NCI-H2171 treated with DMSO at 0.1 percent for 48 hours (cell line): ENCODE measurements at regions not wholly inside any gene's neighbourhood (a gene's known extent, or its start where the extent isn't known, plus 50 kb on each side); places are given as distances from the start of the nearest gene placed in this dataset.
"Not testable (repeated sequence)": the region's sequence is repeated elsewhere in the genome, so short reads cannot be mapped to it uniquely, and the experiment has no call there.

Experiments
- DNase-seq: peaks from one replicate; lab custom pipeline; 2025; lab: John Stamatoyannopoulos, UW

DNA sequence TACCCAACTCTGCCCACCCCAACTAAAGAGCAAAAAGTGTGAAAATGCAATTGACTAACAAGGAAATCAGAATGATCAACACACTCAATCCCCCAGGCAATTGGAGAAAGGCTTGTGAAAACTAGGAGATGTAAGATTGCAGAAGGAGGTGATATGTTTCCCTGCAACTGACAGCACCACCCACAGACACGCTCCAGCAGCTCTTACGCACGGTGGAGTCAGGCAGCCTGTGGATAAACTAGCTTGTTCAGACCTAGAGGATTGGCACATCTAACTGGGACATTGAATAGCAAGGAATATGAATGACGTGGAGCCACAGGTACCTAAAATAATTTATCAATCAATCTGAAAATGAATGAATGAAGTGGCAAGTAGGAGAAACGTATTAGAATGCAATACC, 125.7 kb upstream of the MYO3A start:
- DNase-seq, result no peak

DNA sequence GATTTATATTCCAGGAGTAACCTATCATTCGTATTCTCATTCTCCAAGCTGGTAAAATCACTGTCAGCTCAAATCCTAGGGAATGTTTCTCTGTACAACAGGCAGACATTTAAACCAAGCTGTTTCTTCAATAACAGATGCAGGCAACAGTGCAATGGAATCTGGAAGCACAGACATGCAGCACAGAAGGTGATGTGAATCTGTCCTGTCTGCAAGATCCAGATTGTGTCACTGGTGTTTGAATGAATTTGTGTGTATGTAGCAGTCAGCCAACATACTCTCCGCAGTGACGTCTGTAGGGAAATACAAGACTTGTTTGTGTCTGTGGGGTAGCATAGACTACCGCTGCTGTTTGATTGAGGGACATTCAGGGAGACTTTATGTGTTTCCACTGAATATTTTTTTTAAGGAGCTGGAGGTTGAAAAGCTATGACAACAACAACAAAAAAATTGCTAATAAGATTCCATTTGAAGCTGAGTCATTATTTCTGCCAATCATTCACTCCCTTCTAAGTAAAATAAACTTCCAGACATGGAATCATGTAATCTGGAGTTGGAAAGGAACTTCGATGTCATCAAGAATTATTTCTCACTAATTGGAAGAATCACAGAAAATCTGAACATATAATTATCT, 122.9 kb upstream of the MYO3A start:
- no peak for DNase-seq

GRCh38 chr10:25813511-25813910, 120.5 kb upstream of the MYO3A start:
- no peak for DNase-seq

- DNase-seq, result no peak
These were observed 118.8 kb upstream of the MYO3A start for GRCh38 chr10:25815236-25815635.

DNA sequence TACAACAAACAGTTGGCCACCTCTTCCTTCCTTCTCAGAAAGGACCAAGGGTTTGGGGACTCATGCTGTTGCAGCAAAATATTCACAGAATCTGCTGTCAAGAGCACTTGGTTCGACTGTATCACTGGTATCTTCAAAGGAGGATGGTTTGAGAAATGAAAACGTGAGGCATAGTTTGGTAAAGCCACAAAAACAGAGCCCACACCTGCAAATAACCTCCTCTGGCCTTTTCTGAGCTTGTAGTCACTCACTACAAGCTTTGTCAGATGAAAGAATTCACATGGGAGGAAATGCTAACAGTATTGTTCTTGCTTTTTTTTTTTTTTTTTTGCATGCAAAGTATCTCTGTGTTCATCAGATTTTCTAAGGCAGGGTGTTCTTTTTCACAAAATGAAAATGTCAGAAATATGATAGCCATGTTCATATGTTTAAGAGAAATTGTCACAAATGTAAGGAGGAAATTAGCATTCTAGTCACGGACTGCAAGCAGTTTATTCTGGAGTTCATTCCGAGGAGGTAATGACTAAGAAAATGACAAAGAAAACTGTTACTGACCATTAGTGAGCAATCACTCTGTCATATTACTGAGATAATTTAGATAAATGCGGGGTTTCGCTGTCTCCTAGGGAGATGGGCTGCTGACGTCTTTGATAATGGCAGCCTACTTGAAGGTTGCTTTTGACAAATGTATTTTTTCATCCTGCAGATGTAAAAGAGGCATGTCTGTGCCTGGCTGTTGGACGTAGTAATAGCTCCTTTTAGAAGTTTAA, 117.8 kb upstream of the MYO3A start:
- no peak for DNase-seq

- no peak for DNase-seq
These were observed 116.8 kb upstream of the MYO3A start for GRCh38 chr10:25817200-25817599.

- no peak for DNase-seq
These were observed 115.3 kb upstream of the MYO3A start for GRCh38 chr10:25818751-25819150.

DNA sequence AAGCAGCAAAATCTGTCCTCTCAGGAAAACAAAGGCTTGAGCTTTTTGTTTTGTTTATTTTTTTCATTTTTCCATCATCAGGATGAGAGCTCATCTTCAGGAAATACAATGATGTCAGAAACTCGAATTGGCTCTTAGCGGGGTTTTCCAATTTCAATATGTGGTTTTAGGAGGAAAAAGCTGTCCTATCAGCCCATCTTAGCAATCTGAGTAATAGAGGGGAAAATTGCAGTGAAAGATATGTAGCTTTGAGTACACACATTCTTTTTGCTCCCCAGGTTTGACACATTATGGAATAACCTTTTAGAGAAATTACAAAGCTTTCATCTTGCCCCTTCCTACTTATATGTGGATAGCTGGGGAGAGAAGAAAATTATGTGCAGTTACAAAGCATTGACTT, 113.6 kb upstream of the MYO3A start:
- DNase-seq, result no peak

GRCh38 chr10:25820874-25821273, 113.2 kb upstream of the MYO3A start:
- DNase-seq, result peak; percentile 34

DNA sequence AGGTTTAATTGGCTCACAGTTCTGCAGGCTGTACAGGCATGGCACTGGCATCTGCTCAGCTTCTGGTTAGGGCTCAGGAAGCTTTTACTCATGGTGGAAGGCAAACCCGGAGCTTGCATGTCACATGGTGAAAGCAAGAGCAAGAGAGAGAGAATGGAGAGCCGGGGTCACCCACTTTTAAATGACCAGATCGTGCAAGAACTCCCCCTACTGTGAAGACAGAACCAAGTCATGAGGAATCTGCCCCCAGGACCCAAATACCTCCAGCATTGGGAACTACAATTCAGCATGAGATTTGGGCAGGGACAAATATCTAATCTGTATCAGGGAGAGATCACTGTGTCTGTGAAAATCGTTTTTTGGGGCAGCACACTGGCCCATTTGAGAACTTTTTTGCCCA, 110.0 kb upstream of the MYO3A start:
- DNase-seq, result no peak

DNA sequence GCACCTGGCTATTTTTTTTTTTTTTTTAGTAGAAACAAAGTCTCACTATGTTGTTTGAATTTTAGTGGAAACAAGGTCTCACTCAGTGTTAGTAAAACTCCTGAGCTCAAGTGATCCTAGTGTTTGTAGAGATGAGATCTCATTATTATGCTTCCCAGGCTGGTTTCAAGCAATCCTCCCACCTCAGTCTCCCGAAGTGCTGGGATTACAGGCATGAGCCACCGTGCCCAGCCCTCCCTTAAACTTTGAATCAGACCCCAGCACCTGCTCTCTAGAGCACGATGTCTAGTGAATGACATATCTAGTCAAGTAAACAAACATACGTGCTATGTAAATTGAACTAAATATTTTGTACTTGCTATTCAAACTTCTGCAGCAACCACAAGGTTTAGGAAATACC, 105.6 kb upstream of the MYO3A start:
- no peak for DNase-seq

DNA sequence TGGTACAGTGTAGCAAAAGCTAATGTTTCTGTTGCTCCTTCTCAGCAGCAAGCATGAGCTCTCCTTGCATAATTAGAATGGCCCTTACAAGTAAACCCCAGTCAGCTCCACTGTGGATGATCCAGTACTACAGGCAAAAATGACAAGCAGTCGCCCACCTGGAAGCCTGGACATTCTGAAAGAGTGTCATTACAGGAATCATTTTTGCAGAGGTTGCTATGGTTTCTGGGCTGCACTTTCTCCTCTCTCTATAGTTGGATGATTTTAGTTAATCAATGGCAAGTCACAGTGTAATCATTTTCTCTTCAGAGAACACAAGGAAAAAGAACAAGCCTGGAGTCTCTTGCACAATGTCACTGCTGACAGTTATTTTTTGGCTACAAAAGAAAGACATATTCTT, 102.9 kb upstream of the MYO3A start:
- DNase-seq, result no peak

DNA sequence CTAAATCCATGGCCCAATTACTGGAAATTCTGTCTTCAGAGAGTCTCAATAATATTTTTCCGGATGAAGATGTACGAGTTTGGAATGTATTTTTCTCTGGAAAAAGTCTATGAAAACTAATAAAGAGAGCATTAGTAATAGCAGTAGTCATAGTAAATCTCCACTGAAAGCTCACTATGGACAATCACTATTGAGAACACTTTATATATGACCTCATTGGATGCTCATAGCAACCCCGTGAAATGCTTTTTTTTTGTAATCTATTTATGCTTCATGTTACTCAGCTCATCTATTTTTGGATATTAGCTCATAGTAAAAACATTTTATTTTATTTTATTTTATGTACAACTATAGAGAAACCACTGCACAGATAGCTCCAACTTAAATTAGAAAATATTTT, 94.3 kb upstream of the MYO3A start:
- DNase-seq, result no peak

DNA sequence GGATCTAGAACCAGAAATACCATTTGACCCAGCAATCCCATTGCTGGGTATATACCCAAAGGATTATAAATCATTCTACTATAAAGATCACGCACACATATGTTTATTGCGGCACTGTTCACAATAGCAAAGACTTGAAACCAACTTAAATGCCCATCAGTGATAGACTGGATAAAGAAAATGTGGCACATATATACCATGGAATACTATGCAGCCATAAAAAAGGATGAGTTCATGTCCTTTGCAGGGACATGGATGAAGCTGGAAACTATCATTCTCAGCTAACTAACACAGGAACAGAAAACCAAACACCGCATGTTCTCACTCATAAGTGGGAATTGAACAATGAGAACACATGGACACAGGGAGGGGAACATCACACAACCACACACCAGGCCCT, 93.2 kb upstream of the MYO3A start:
- not testable (repeated sequence) for DNase-seq

DNA sequence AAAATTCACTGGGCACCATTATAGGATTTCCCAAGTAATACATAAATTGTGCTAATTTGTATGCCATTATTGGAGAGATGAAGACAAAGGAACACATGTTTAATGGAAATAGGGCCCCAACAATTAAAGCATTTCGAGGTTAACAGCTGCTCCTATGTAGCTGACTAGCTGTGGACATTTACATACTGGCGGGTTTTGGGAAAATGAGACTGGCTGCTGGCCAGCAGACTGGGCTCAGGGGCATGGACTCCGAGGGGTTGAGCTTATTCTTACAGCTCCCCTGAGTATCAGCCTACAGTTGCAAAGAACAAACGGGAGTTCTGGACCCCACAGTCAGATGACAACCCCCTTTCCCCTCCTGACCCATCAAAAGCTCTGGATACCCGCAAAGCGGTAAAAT, 91.9 kb upstream of the MYO3A start:
- no peak for DNase-seq

GRCh38 chr10:25843551-25844170, 90.4 kb upstream of the MYO3A start:
- no peak for DNase-seq

GRCh38 chr10:25844716-25845115, 89.3 kb upstream of the MYO3A start:
- not testable (repeated sequence) for DNase-seq

- DNase-seq, result no peak
These were observed 84.8 kb upstream of the MYO3A start for GRCh38 chr10:25849268-25849667.

DNA sequence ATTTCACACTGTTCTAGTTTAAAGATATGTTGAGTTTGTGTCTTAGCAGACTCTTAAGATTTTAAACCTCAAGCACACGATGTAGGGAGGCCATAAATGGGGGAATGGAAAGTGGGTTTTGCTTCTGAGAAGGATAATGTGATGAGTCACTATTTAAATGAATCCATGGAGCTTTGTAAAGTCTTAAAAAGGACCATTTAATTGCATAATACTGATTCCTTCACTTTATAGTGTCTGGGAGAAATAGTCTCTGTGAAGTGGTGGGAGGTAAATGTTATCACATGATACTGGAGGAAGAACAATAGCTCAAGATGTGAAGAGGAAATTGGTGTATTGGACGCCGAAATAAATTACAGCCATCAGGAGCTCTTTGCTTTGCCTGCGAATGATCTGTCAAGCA, 84.0 kb upstream of the MYO3A start:
- DNase-seq, result no peak

- no peak for DNase-seq
These were observed 82.5 kb upstream of the MYO3A start for GRCh38 chr10:25851548-25851947.

DNA sequence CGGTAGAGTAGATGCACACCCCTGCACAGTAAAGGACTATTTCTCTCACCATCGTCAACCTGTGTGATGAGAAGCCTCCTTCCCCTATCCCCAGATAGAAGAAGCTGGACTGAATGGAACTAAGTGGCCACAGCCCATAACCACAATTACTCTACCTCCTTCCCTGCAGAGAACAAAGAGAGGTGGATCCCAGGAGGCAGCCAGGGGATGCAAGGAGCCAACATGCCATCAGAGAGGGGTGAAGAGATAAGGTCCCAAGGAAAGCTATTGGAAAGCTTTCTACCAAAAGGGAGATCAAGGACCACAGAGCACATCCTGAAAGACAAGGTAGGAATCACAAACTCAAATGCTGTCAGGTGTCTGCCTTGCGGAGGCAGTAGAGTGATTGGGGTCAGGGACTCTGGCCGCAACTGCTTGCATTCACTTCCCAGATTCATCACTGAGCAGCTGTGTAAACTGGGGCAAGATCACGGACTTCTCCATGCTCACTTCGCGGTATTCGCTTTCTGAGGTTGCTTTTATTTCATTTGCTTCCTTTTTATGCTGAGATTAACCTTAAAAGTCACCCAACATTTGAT, 81.6 kb upstream of the MYO3A start:
- no peak for DNase-seq

DNA sequence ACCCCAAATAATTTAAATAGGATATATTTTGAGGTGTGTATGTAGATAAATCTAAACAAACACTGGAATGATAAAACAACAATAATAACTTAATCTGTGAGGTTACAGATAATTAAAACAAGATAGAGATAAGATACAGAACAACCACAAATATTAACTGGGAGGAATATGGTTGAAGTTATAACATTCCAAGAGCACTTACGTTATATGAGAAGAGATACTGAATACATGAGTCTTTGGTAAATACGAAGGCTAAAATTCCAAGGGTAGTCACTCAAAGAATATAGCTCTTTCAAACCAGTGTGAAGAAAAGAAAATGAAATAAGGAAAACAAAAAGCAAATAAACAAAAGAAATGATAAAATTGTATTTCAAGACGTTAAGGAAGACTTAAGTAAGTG, 76.0 kb upstream of the MYO3A start:
- no peak for DNase-seq

DNA sequence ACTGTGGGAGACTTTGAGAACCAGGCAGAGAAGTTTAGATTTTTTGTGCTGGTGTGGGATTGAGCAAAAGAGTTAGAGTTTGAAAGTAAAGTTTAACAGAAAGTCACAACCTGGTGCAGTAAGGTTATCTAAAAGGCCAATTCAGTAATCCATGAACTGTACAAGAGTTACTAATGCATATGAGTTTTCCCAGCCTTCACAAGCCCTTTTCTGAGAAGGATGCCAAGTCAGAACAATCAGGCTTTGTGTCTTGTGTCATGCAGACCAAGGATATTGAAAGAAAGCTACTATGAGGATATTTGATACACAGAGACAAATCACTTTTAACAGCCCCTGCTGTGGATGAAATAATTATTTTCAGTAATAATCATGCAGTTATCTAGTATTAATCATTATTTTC, 68.8 kb upstream of the MYO3A start:
- DNase-seq, result no peak
